ENCODE measurements at regions not wholly inside any gene's neighbourhood (a gene's known extent, or its start where the extent isn't known, plus 50 kb on each side); places are given as distances from the start of the nearest gene placed in this dataset.

- DNase-seq (ENCODE audit: low read depth): no peak
- no peak overlapping the region for H3K4me3 ChIP-seq (ENCODE audit: control insufficient read depth, low read depth, low read length)
- no peak for TF ChIP-seq CTCF (conservative IDR thresholded peaks at IDR 0.05; ENCODE audit: control insufficient read depth, insufficient read depth, low read depth, low read length)
These were observed 176.9 kb upstream of the MDGA2 start for GRCh38 chr14:47852278-47852677.

- no peak for DNase-seq (ENCODE audit: low read depth)
- no peak overlapping the region for H3K4me3 ChIP-seq (ENCODE audit: control insufficient read depth, low read depth, low read length)
- no peak for TF ChIP-seq CTCF (conservative IDR thresholded peaks at IDR 0.05; ENCODE audit: control insufficient read depth, insufficient read depth, low read depth, low read length)
These were observed 170.6 kb upstream of the MDGA2 start for GRCh38 chr14:47846008-47846407.

- no peak for DNase-seq (ENCODE audit: low read depth)
- TF ChIP-seq CTCF (conservative IDR thresholded peaks at IDR 0.05; ENCODE audit: control insufficient read depth, insufficient read depth, low read depth, low read length): no peak
- no peak overlapping the region for H3K4me3 ChIP-seq (ENCODE audit: control insufficient read depth, low read depth, low read length)
These were observed 167.8 kb upstream of the MDGA2 start for GRCh38 chr14:47843236-47843635.

GRCh38 chr14:47833011-47833410, 157.6 kb upstream of the MDGA2 start:
- no peak for DNase-seq (ENCODE audit: low read depth)
- no peak overlapping the region for H3K4me3 ChIP-seq (ENCODE audit: control insufficient read depth, low read depth, low read length)
- no peak for TF ChIP-seq CTCF (conservative IDR thresholded peaks at IDR 0.05; ENCODE audit: control insufficient read depth, insufficient read depth, low read depth, low read length)

DNA sequence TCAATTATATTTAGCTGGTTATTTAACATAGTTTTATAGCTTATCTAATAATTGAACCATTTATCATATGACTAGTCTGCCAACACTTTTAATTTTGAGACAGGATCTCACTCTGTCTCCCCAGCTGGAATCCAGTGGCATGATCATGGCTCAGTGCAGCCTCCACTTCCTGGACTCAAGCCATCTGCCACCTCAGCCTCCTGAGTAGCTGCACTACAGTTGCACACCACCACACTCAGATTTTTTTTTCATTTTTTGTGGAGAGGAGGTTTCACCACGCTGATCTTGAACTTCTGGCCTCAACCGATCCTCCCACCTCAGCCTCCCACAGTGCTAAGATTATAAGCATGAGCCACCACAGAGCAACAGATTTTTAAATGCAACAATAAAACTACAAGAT, 151.4 kb upstream of the MDGA2 start:
- H3K4me3 ChIP-seq (ENCODE audit: control insufficient read depth, low read depth, low read length): no peak overlapping the region
- TF ChIP-seq CTCF (conservative IDR thresholded peaks at IDR 0.05; ENCODE audit: control insufficient read depth, insufficient read depth, low read depth, low read length): no peak
- no peak for DNase-seq (ENCODE audit: low read depth)

DNA sequence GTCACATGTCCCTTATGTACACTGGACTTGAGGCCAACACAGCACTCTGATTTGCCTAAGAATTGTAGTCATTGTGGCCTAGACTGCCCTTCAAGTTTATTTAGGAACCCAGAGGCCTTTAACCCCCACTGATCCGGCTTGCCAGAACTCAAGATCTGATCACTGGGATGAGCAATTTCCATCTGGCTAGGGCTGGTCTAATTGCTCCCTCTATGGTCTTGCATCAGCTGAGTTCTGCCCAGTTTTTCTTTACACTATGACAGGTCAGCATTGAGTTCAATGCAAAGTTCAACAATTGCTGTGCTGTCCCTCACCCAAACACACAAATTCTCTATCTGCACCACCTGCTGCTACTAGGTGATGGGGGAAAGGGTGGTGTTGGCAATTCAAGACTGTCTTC, 146.9 kb upstream of the MDGA2 start:
- TF ChIP-seq CTCF (conservative IDR thresholded peaks at IDR 0.05; ENCODE audit: control insufficient read depth, insufficient read depth, low read depth, low read length): no peak
- no peak for DNase-seq (ENCODE audit: low read depth)

DNA sequence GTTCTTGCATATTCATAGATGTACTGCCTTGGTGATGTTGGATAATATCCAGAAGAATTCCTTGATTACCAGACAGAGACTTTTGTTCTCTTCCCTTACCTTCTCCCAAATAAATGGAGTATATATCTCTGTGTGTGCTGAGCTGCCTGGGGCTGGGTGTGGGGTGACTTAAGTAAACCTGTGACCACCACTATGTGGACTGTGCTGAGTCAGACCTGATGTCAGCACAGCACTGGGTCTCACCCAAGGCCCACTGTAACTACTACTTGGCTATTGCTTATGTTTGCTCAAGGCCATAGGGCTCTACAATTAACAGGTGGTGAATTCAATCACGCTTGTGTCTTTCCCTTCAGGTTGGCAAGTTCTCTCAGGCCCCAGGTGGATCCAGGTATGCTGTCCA, 145.7 kb upstream of the MDGA2 start:
- no peak for DNase-seq (ENCODE audit: low read depth)
- H3K4me3 ChIP-seq (ENCODE audit: control insufficient read depth, low read depth, low read length): no peak overlapping the region
- TF ChIP-seq CTCF (conservative IDR thresholded peaks at IDR 0.05; ENCODE audit: control insufficient read depth, insufficient read depth, low read depth, low read length): no peak

More for the DNA sequence above, 146.9 kb upstream of the MDGA2 start:
- H3K4me3 ChIP-seq (ENCODE audit: control insufficient read depth, low read depth, low read length): no peak overlapping the region
